ENCODE measurements at regions not wholly inside any gene's neighbourhood (a gene's known extent, or its start where the extent isn't known, plus 50 kb on each side); places are given as distances from the start of the nearest gene placed in this dataset.

- no peaks in the 10 kb centered on the region for H3K27me3 ChIP-seq (ENCODE audit: low read depth, low read length)
- no peaks in the 10 kb centered on the region for H3K36me3 ChIP-seq (ENCODE audit: control insufficient read depth in 1 of 2, insufficient read depth in 2 of 2, low read length in 2 of 2)
- no peak overlapping the region for H3K27ac ChIP-seq (ENCODE audit: low read length)
- no peak overlapping the region for H3K4me3 ChIP-seq (ENCODE audit: low read depth in 1 of 2, low read length in 2 of 2)
- H3K9me3 ChIP-seq (ENCODE audit: control insufficient read depth in 1 of 2, low read length in 2 of 2), result peaks cover 0 to 10% of the 10 kb centered on the region in 2 donors
- no peaks in the 10 kb centered on the region for H3K4me1 ChIP-seq (ENCODE audit: control insufficient read depth in 1 of 2, insufficient read depth in 2 of 2, low read length in 2 of 2)
Measured at GRCh38 chr3:106326941-106327695, 458.3 kb upstream of the CBLB start.

GRCh38 chr3:106327696-106328025 lies 458.8 kb upstream of the CBLB start:
- H3K27me3 ChIP-seq (ENCODE audit: low read depth, low read length), result no peaks in the 10 kb centered on the region
- H3K27ac ChIP-seq (ENCODE audit: low read length), result no peak overlapping the region
- H3K4me1 ChIP-seq (ENCODE audit: control insufficient read depth in 1 of 2, insufficient read depth in 2 of 2, low read length in 2 of 2), result no peaks in the 10 kb centered on the region
- peaks cover 0 to 10% of the 10 kb centered on the region in 2 donors for H3K9me3 ChIP-seq (ENCODE audit: control insufficient read depth in 1 of 2, low read length in 2 of 2)
- no peak overlapping the region for H3K4me3 ChIP-seq (ENCODE audit: low read depth in 1 of 2, low read length in 2 of 2)
- H3K36me3 ChIP-seq (ENCODE audit: control insufficient read depth in 1 of 2, insufficient read depth in 2 of 2, low read length in 2 of 2), result no peaks in the 10 kb centered on the region

- Histone ChIP-seq H3K9me3 (ENCODE audit: control insufficient read depth in 1 of 2, low read length in 2 of 2) (peaks cover 0 to 10% of the 10 kb centered on the region in 2 donors), H3K4me3 (ENCODE audit: low read depth in 1 of 2, low read length in 2 of 2) (no peak overlapping the region), H3K4me1 (ENCODE audit: control insufficient read depth in 1 of 2, insufficient read depth in 2 of 2, low read length in 2 of 2) (no peaks in the 10 kb centered on the region), H3K36me3 (ENCODE audit: control insufficient read depth in 1 of 2, insufficient read depth in 2 of 2, low read length in 2 of 2) (no peaks in the 10 kb centered on the region), H3K27ac (ENCODE audit: low read length) (no peak overlapping the region), H3K27me3 (ENCODE audit: low read depth, low read length) (no peaks in the 10 kb centered on the region)
Measured at GRCh38 chr3:106328224-106328623, 459.4 kb upstream of the CBLB start.

GRCh38 chr3:106329521-106329920 lies 460.7 kb upstream of the CBLB start:
- no peak overlapping the region for H3K4me3 ChIP-seq (ENCODE audit: low read depth in 1 of 2, low read length in 2 of 2)
- no peaks in the 10 kb centered on the region for H3K36me3 ChIP-seq (ENCODE audit: control insufficient read depth in 1 of 2, insufficient read depth in 2 of 2, low read length in 2 of 2)
- peaks cover 0 to under 1% of the 10 kb centered on the region in 2 donors for H3K9me3 ChIP-seq (ENCODE audit: control insufficient read depth in 1 of 2, low read length in 2 of 2)
- H3K27ac ChIP-seq (ENCODE audit: low read length), result no peak overlapping the region
- H3K27me3 ChIP-seq (ENCODE audit: low read depth, low read length), result no peaks in the 10 kb centered on the region
- no peaks in the 10 kb centered on the region for H3K4me1 ChIP-seq (ENCODE audit: control insufficient read depth in 1 of 2, insufficient read depth in 2 of 2, low read length in 2 of 2)

GRCh38 chr3:106331636-106332035 lies 462.8 kb upstream of the CBLB start:
- H3K36me3 ChIP-seq (ENCODE audit: control insufficient read depth in 1 of 2, insufficient read depth in 2 of 2, low read length in 2 of 2), result no peaks in the 10 kb centered on the region
- no peaks in the 10 kb centered on the region for H3K9me3 ChIP-seq (ENCODE audit: control insufficient read depth in 1 of 2, low read length in 2 of 2)
- no peak overlapping the region for H3K27ac ChIP-seq (ENCODE audit: low read length)
- H3K27me3 ChIP-seq (ENCODE audit: low read depth, low read length), result no peaks in the 10 kb centered on the region
- no peaks in the 10 kb centered on the region for H3K4me1 ChIP-seq (ENCODE audit: control insufficient read depth in 1 of 2, insufficient read depth in 2 of 2, low read length in 2 of 2)
- no peak overlapping the region for H3K4me3 ChIP-seq (ENCODE audit: low read depth in 1 of 2, low read length in 2 of 2)

GRCh38 chr3:106332129-106332528 lies 463.3 kb upstream of the CBLB start:
- H3K27ac ChIP-seq (ENCODE audit: low read length), result no peak overlapping the region
- no peaks in the 10 kb centered on the region for H3K4me1 ChIP-seq (ENCODE audit: control insufficient read depth in 1 of 2, insufficient read depth in 2 of 2, low read length in 2 of 2)
- no peaks in the 10 kb centered on the region for H3K9me3 ChIP-seq (ENCODE audit: control insufficient read depth in 1 of 2, low read length in 2 of 2)
- H3K27me3 ChIP-seq (ENCODE audit: low read depth, low read length), result no peaks in the 10 kb centered on the region
- H3K4me3 ChIP-seq (ENCODE audit: low read depth in 1 of 2, low read length in 2 of 2), result no peak overlapping the region
- H3K36me3 ChIP-seq (ENCODE audit: control insufficient read depth in 1 of 2, insufficient read depth in 2 of 2, low read length in 2 of 2), result no peaks in the 10 kb centered on the region

GRCh38 chr3:106332884-106333283 lies 464.1 kb upstream of the CBLB start:
- H3K4me1 ChIP-seq (ENCODE audit: control insufficient read depth in 1 of 2, insufficient read depth in 2 of 2, low read length in 2 of 2), result no peaks in the 10 kb centered on the region
- no peaks in the 10 kb centered on the region for H3K36me3 ChIP-seq (ENCODE audit: control insufficient read depth in 1 of 2, insufficient read depth in 2 of 2, low read length in 2 of 2)
- no peaks in the 10 kb centered on the region for H3K27me3 ChIP-seq (ENCODE audit: low read depth, low read length)
- H3K9me3 ChIP-seq (ENCODE audit: control insufficient read depth in 1 of 2, low read length in 2 of 2), result no peaks in the 10 kb centered on the region
- H3K4me3 ChIP-seq (ENCODE audit: low read depth in 1 of 2, low read length in 2 of 2), result no peak overlapping the region
- H3K27ac ChIP-seq (ENCODE audit: low read length), result no peak overlapping the region

GRCh38 chr3:106333911-106334618 lies 465.3 kb upstream of the CBLB start:
- Histone ChIP-seq H3K9me3 (ENCODE audit: control insufficient read depth in 1 of 2, low read length in 2 of 2) (no peaks in the 10 kb centered on the region), H3K27me3 (ENCODE audit: low read depth, low read length) (no peaks in the 10 kb centered on the region), H3K4me3 (ENCODE audit: low read depth in 1 of 2, low read length in 2 of 2) (no peak overlapping the region), H3K36me3 (ENCODE audit: control insufficient read depth in 1 of 2, insufficient read depth in 2 of 2, low read length in 2 of 2) (no peaks in the 10 kb centered on the region), H3K27ac (ENCODE audit: low read length) (no peak overlapping the region), H3K4me1 (ENCODE audit: control insufficient read depth in 1 of 2, insufficient read depth in 2 of 2, low read length in 2 of 2) (no peaks in the 10 kb centered on the region)

GRCh38 chr3:106336619-106337018 lies 467.8 kb upstream of the CBLB start:
- Histone ChIP-seq H3K9me3 (ENCODE audit: control insufficient read depth in 1 of 2, low read length in 2 of 2) (no peaks in the 10 kb centered on the region), H3K4me3 (ENCODE audit: low read depth in 1 of 2, low read length in 2 of 2) (no peak overlapping the region), H3K27me3 (ENCODE audit: low read depth, low read length) (no peaks in the 10 kb centered on the region), H3K4me1 (ENCODE audit: control insufficient read depth in 1 of 2, insufficient read depth in 2 of 2, low read length in 2 of 2) (no peaks in the 10 kb centered on the region), H3K27ac (ENCODE audit: low read length) (no peak overlapping the region), H3K36me3 (ENCODE audit: control insufficient read depth in 1 of 2, insufficient read depth in 2 of 2, low read length in 2 of 2) (no peaks in the 10 kb centered on the region)

GRCh38 chr3:106337116-106337515 lies 468.3 kb upstream of the CBLB start:
- H3K27me3 ChIP-seq (ENCODE audit: low read depth, low read length), result no peaks in the 10 kb centered on the region
- no peaks in the 10 kb centered on the region for H3K9me3 ChIP-seq (ENCODE audit: control insufficient read depth in 1 of 2, low read length in 2 of 2)
- no peak overlapping the region for H3K27ac ChIP-seq (ENCODE audit: low read length)
- H3K36me3 ChIP-seq (ENCODE audit: control insufficient read depth in 1 of 2, insufficient read depth in 2 of 2, low read length in 2 of 2), result no peaks in the 10 kb centered on the region
- no peak overlapping the region for H3K4me3 ChIP-seq (ENCODE audit: low read depth in 1 of 2, low read length in 2 of 2)
- no peaks in the 10 kb centered on the region for H3K4me1 ChIP-seq (ENCODE audit: control insufficient read depth in 1 of 2, insufficient read depth in 2 of 2, low read length in 2 of 2)

GRCh38 chr3:106338582-106339214 lies 469.9 kb upstream of the CBLB start:
- Histone ChIP-seq H3K36me3 (ENCODE audit: control insufficient read depth in 1 of 2, insufficient read depth in 2 of 2, low read length in 2 of 2) (no peaks in the 10 kb centered on the region), H3K4me3 (ENCODE audit: low read depth in 1 of 2, low read length in 2 of 2) (no peak overlapping the region), H3K27ac (ENCODE audit: low read length) (no peak overlapping the region), H3K27me3 (ENCODE audit: low read depth, low read length) (no peaks in the 10 kb centered on the region), H3K4me1 (ENCODE audit: control insufficient read depth in 1 of 2, insufficient read depth in 2 of 2, low read length in 2 of 2) (no peaks in the 10 kb centered on the region), H3K9me3 (ENCODE audit: control insufficient read depth in 1 of 2, low read length in 2 of 2) (no peaks in the 10 kb centered on the region)
